HepG2 (cell line): ENCODE measurements at regions not wholly inside any gene's neighbourhood (a gene's known extent, or its start where the extent isn't known, plus 50 kb on each side); places are given as distances from the start of the nearest gene placed in this dataset.

Experiments
- ATAC-seq: fragments of 200-7000 bp; cut with Tn5 transposase; 3 replicates; pipeline ENCODE4 v1.9.1; 2020; ENCODE audit warnings: mild to moderate bottlenecking, moderate library complexity
- BruUV-seq: library from RNA; stranded (reverse); fragments of 400-500 nt; replicated peaks from 2 replicates; lab custom pipeline; 2021; lab: Mats Ljungman, UMichigan
- CTCF ChIA-PET: fragments of 300-600 bp; formaldehyde crosslinking; extraction: SDS; loops from one replicate; lab custom pipeline; 2021; ENCODE audit warnings: low total read pairs, inconsistent platforms, low intra/inter-chr PET ratio; lab: Yijun Ruan, JAX
- POLR2A ChIA-PET: fragments of 350-600 bp; sonication (Branson Sonifier 250); formaldehyde crosslinking; loops from one replicate; lab custom pipeline; 2020; ENCODE audit warnings: antibody characterized with exemption, inconsistent platforms; lab: Yijun Ruan, JAX
- DNase-seq: peaks from one replicate; pipeline ENCODE4 v3.0.0-alpha.2; 2015; ENCODE audit warnings: low spot score
- FAIRE-seq: peaks from 3 replicates; lab custom pipeline; 2011; peaks lifted over from hg19 to GRCh38; lab: Jason Lieb, UNC
- H2AFZ ChIP-seq: one replicate; pipeline ENCODE4 v1.6.1; 2011; ENCODE audit warnings: low read length, inconsistent platforms
- H3K27ac ChIP-seq: fragments of 300-600 bp; 3 replicates; pipeline ENCODE4 v1.8.0; 2011; ENCODE audit warnings: mixed run types, mild to moderate bottlenecking, mixed read lengths, low read length, inconsistent platforms; ENCODE audit not compliant: insufficient read depth; ENCODE audit errors: extremely low read length
- H3K27me3 ChIP-seq, 2 experiments: fragments of 200-600 bp in 1 of 2; 2 replicates in 1 of 2; 3 replicates in 1 of 2; pipeline versions ENCODE4 v1.6.0 to v1.8.0; 2011; ENCODE audit warnings: low read length in 2 of 2, mild to moderate bottlenecking in 2 of 2, moderate library complexity in 2 of 2, inconsistent platforms in 1 of 2; ENCODE audit not compliant: insufficient read depth in 2 of 2, control insufficient read depth in 1 of 2
- H3K36me3 ChIP-seq, 2 experiments: fragments of 200-600 bp in 1 of 2; replicated peaks in 1 of 2; 2 replicates in 1 of 2; 3 replicates in 1 of 2; pipeline versions ENCODE4 v1.5.1 to v1.8.0; 2011; ENCODE audit warnings: low read length in 2 of 2, inconsistent platforms in 1 of 2; ENCODE audit not compliant: insufficient read depth in 2 of 2, control insufficient read depth in 1 of 2
- H3K4me1 ChIP-seq: 2 replicates; pipeline ENCODE4 v1.5.1; 2012; ENCODE audit warnings: low read length, inconsistent platforms; ENCODE audit not compliant: insufficient read depth
- H3K4me2 ChIP-seq: 2 replicates; pipeline ENCODE4 v1.6.0; 2011; ENCODE audit warnings: low read depth, low read length, inconsistent platforms
- H3K4me3 ChIP-seq, 3 experiments: fragments of 200-600 bp in 1 of 3; sonication (generic), shearing (Covaris generic) in 1 of 3; replicated peaks in 1 of 3; 2 replicates each; pipeline ENCODE4 v1.5.1; 2011 to 2016; ENCODE audit warnings: low read length in 3 of 3, inconsistent platforms in 2 of 3, low read depth in 2 of 3, mild to moderate bottlenecking in 2 of 3, control low read depth in 1 of 3, mixed read lengths in 1 of 3; ENCODE audit not compliant: insufficient read depth in 1 of 3
- H3K79me2 ChIP-seq: one replicate; pipeline ENCODE4 v1.6.1; 2011; ENCODE audit warnings: low read length, inconsistent platforms; ENCODE audit not compliant: insufficient read depth
- H3K9ac ChIP-seq: 2 replicates; pipeline ENCODE4 v1.6.0; 2011; ENCODE audit warnings: mild to moderate bottlenecking, low read depth, low read length, inconsistent platforms; ENCODE audit not compliant: insufficient read depth
- H3K9me3 ChIP-seq: 2 replicates; pipeline ENCODE4 v1.5.1; 2012; ENCODE audit warnings: mild to moderate bottlenecking, low read length
- H4K20me1 ChIP-seq: 2 replicates; pipeline ENCODE4 v1.6.0; 2011; ENCODE audit warnings: inconsistent platforms, mild to moderate bottlenecking, low read length, moderate library complexity; ENCODE audit not compliant: insufficient read depth
- MATR3 ChIP-seq: sonication (generic); formaldehyde crosslinking; IDR thresholded peaks from 2 replicates; pipeline ENCODE4 v1.4.0; 2020; ENCODE audit warnings: missing genetic modification reagents
- NPAS2 ChIP-seq: sonication (generic); formaldehyde crosslinking; IDR thresholded peaks from 2 replicates; pipeline ENCODE4 v1.8.0; 2022; ENCODE audit warnings: mild to moderate bottlenecking, missing genetic modification reagents, borderline replicate concordance
- SMYD3 ChIP-seq: sonication (generic); formaldehyde crosslinking; IDR thresholded peaks from 2 replicates; pipeline ENCODE4 v1.8.1; 2023; ENCODE audit warnings: mild to moderate bottlenecking, missing genetic modification reagents
- ZBTB49 ChIP-seq: sonication (generic); formaldehyde crosslinking; IDR thresholded peaks from 2 replicates; pipeline ENCODE4 v1.4.0; 2020; ENCODE audit warnings: missing genetic modification reagents, borderline replicate concordance
- ZGPAT ChIP-seq: IDR thresholded peaks from 2 replicates; pipeline ENCODE4 v1.6.1; 2016; ENCODE audit warnings: mild to moderate bottlenecking
- ZNF34 ChIP-seq: sonication (generic); formaldehyde crosslinking; IDR thresholded peaks from 2 replicates; pipeline ENCODE4 v1.4.0; 2020; ENCODE audit warnings: mild to moderate bottlenecking, missing genetic modification reagents, borderline replicate concordance
- WGBS: methylation state at CpG from one replicate; pipeline ENCODE4 v1.1.6; 2017; ENCODE audit warnings: low lambda C conversion rate; 5-methylcytosine and 5-hydroxymethylcytosine counted together
- in situ Hi-C: cut with HindIII; loops from 2 replicates; pipeline ENCODE4 v1.10.0; 2017; ENCODE audit warnings: low pct_unique_long_range_greater_than_20kb; ENCODE audit not compliant: extremely low pct_ligation_motif_present
- intact Hi-C: fragments of 100-400 bp; cut with micrococcal nuclease; formaldehyde crosslinking; loops from one replicate; pipeline ENCODE4 v1.10.0; 2022; ENCODE audit not compliant: unreplicated experiment

GRCh38 chr2:149747456-149747855 is 159.9 kb upstream of the MMADHC start:
- H4K20me1 ChIP-seq = no peaks in the 10 kb centered on the region
- WGBS = 5% methylated on average over 1 of the region's 1 CpG
- intact Hi-C loops = no loop called here
- POLR2A ChIA-PET = no interaction called here
- no TSS peak for BruUV-seq
- CTCF ChIA-PET = no interaction called here
- FAIRE-seq (no peak), ATAC-seq (no peak), DNase-seq (no peak)
- H3K4me3 ChIP-seq = no peak overlapping the region
- no peaks in the 10 kb centered on the region for H3K4me1 ChIP-seq
- H3K27ac ChIP-seq = no peak overlapping the region
- H3K9ac ChIP-seq = no peak overlapping the region
- no peak overlapping the region for H3K4me2 ChIP-seq
- H3K36me3 ChIP-seq = no peaks in the 10 kb centered on the region
- no peaks in the 10 kb centered on the region for H3K27me3 ChIP-seq
- in situ Hi-C loops = no loop called here
- no peak for TF ChIP-seq NPAS2
- no peak for TF ChIP-seq ZBTB49 (CRISPR knock-in tag)
- TF ChIP-seq MATR3 (CRISPR knock-in tag) = no peak
- TF ChIP-seq SMYD3 = no peak
- no peak for TF ChIP-seq ZGPAT (CRISPR knock-in tag)
- no peak for TF ChIP-seq ZNF34 (CRISPR knock-in tag)
- H3K79me2 ChIP-seq = no peaks in the 10 kb centered on the region
- H2AFZ ChIP-seq = no peak overlapping the region
- H3K9me3 ChIP-seq = no peaks in the 10 kb centered on the region
